Dendritic cell treated with granulocyte-macrophage colony-stimulating factor and Interleukin-4, amounts not matched to agents 40 ng/mL and 50 ng/mL, for 4 days (primary cell): ENCODE measurements at regions not wholly inside any gene's neighbourhood (a gene's known extent, or its start where the extent isn't known, plus 50 kb on each side); places are given as distances from the start of the nearest gene placed in this dataset.

Experiments
- H3K27ac Mint-ChIP-seq: one replicate; pipeline ENCODE4 v1.8.0; 2022; ENCODE audit warnings: mild to moderate bottlenecking, mixed read lengths
- H3K27me3 Mint-ChIP-seq: one replicate; pipeline ENCODE4 v1.8.0; 2022; ENCODE audit warnings: mild to moderate bottlenecking, mixed read lengths
- H3K36me3 Mint-ChIP-seq: one replicate; pipeline ENCODE4 v1.8.0; 2022; ENCODE audit warnings: low read depth, mixed read lengths
- H3K4me1 Mint-ChIP-seq: one replicate; pipeline ENCODE4 v1.8.0; 2022; ENCODE audit warnings: low read depth, mixed read lengths
- H3K4me3 Mint-ChIP-seq: one replicate; pipeline ENCODE4 v1.8.0; 2022; ENCODE audit warnings: mild to moderate bottlenecking, moderate library complexity, mixed read lengths
- H3K9me3 Mint-ChIP-seq: one replicate; pipeline ENCODE4 v1.8.0; 2022; ENCODE audit warnings: mixed read lengths
- intact Hi-C: fragments of 100-400 bp; cut with micrococcal nuclease; formaldehyde crosslinking; loops from one replicate; pipeline ENCODE4 v1.15.0; 2022

DNA sequence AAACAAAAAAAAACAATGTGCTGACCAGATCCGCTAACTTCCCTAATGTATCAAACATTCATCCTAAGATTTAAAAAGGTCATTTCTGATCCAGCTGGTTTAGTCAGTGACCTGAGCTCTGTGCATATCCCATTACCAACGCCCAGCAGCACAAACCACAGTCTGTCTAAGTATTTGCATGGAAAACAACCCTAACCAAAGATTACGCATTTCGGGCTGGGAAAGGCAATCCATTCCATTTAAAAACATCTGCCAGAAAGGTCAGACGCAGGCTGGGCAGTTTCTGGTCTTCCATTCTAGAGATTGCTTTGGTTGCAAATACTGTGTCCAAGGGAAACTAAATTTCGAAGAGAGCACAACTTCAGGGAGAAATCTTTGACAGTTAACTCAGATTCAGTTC, 234.9 kb downstream of the FLRT2 start:
- Mint-ChIP-seq H3K27me3 (no peaks in the 10 kb centered on the region), H3K4me3 (no peak overlapping the region), H3K4me1 (no peaks in the 10 kb centered on the region), H3K27ac (no peak overlapping the region), H3K36me3 (no peaks in the 10 kb centered on the region), H3K9me3 (peaks cover 18% of the 10 kb centered on the region)
- intact Hi-C loops = no loop called here

DNA sequence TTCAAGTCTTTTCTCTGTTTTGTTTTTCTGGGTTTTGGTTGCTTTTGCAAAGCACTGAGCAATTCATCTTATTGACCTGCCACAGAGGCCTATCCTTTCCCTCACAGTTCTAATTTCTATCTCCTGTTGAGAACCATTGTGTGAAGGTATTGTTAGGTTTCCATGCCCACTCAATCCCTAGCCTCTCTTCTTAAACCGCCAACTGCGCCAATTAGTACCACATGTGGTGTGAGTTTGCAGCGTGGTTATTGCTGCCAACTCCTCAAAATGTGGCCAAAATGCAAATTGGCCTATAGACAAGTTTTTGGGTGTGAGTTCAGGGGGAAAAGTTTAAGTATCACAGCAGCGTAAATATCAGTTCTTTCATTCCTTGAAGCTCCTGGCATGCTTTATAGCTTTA, 232.6 kb downstream of the FLRT2 start:
- Mint-ChIP-seq H3K4me3 (no peak overlapping the region), H3K9me3 (peaks cover 18% of the 10 kb centered on the region), H3K4me1 (no peaks in the 10 kb centered on the region), H3K36me3 (no peaks in the 10 kb centered on the region), H3K27ac (no peak overlapping the region), H3K27me3 (no peaks in the 10 kb centered on the region)
- intact Hi-C loops = no loop called here

DNA sequence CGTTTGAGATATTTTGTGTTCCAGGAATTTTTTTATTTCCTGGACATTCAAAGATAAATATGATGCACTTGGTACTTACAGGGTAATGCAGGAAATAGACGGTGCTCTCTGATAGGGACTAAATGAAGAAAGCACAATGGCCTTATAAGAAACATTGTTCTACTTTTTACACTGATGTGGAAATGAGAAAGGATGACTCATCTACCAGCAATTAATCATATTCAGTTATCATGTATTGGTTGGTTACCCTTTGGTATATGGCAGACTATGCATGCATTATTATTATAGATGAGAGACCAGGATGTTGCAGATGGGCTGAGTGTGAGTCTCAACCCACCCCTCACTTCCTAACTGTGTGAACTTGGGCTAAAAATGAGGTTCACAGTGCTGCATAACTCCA, 222.2 kb downstream of the FLRT2 start:
- no peaks in the 10 kb centered on the region for H3K27me3 Mint-ChIP-seq
- no peak overlapping the region for H3K4me3 Mint-ChIP-seq
- intact Hi-C loops = no loop called here
- peaks cover 15% of the 10 kb centered on the region for H3K9me3 Mint-ChIP-seq
- no peak overlapping the region for H3K27ac Mint-ChIP-seq
- no peaks in the 10 kb centered on the region for H3K4me1 Mint-ChIP-seq
- no peaks in the 10 kb centered on the region for H3K36me3 Mint-ChIP-seq

DNA sequence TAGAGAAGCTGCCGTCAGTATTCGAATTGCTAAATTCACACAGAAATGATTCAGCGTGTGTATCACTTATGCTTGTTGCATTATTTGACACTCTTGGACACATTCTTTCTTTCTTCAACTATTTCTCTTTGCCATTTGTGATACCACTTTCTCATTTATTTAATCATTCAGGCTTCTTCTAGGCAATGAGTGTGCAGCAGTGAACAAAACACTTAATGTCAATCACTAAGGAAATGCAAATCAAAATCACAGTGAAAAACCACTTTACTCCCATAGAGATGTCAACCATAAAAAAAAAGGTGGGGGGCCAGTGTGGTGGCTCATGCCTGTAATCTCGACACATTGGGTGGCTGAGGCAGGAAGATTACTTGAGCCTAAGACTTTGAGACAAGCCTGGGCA, 214.6 kb downstream of the FLRT2 start:
- Mint-ChIP-seq H3K4me1 (peaks cover 5% of the 10 kb centered on the region), H3K36me3 (no peaks in the 10 kb centered on the region), H3K27me3 (no peaks in the 10 kb centered on the region), H3K9me3 (peaks cover 17% of the 10 kb centered on the region), H3K27ac (no peak overlapping the region), H3K4me3 (no peak overlapping the region)
- intact Hi-C loops = no loop called here

DNA sequence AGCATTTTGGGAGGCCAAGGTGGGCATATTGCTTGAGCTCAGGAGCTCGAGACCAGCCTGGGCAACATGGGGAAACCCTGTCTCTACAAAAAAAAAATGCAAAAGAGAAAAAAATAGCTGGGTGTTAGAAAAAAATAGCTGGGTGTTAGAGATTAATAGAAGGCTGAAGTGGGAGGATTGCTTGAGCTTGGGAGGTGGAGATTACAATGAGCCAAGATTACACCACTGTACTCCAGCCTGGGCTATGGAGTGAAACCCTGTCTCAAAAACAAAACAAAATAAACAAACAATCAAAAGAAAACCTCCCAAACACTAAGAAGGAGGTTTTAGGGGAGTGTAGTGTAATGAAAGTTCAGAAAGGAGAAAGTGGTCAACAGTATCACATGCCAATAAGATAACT, 202.1 kb downstream of the FLRT2 start:
- H3K4me3 Mint-ChIP-seq = no peak overlapping the region
- H3K27me3 Mint-ChIP-seq = no peaks in the 10 kb centered on the region
- no peaks in the 10 kb centered on the region for H3K4me1 Mint-ChIP-seq
- no peak overlapping the region for H3K27ac Mint-ChIP-seq
- intact Hi-C loops = no loop called here
- no peaks in the 10 kb centered on the region for H3K36me3 Mint-ChIP-seq
- no peaks in the 10 kb centered on the region for H3K9me3 Mint-ChIP-seq

DNA sequence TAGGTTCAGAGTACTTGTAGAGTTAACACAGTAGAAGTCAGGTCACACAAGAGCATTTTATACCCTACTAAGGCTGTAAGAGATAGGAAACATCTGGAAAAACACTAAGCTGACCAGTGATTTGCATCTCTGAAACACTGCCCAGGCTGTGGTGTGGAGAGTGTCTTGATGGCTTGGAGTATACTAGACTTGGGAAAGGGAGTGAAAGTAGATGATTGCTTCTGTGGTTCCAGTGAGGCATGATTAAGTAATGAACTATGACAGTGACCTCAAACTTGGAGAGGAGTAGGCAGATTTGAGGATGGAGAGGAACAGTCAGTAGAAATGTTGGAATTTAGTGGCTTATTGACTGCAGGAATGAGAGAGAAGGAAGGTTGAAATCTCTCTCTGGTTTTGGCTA, 201.2 kb downstream of the FLRT2 start:
- Mint-ChIP-seq H3K4me1 (no peaks in the 10 kb centered on the region), H3K27ac (no peak overlapping the region), H3K9me3 (no peaks in the 10 kb centered on the region), H3K36me3 (no peaks in the 10 kb centered on the region), H3K27me3 (no peaks in the 10 kb centered on the region), H3K4me3 (no peak overlapping the region)
- intact Hi-C loops = no loop called here

DNA sequence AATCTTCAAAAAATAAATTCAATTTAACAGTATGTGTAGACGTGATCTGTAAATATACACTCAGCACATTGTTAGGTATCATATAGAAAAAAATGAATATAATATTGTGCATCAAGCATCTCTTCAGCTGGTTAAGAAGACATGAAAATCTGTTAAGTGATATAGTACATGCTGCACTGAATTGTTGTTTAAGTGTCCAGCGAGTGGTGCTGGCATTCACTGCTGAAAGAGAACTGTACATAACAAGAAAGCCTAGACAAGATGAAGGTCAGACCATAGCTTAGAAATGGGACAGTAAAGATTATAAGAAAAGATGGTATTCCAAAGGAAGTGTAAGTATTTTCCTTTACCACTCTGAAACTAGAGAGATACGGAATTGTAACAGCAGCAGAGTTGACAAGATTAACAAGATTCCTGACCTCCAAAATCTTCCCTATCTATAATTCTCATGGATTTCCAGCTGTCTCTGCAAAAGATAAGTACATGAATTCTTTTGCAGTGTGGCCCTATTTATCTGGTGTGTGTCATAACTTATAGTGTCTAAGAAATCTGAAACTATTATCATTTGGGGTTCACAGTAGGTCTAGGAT, 198.6 kb downstream of the FLRT2 start:
- no peaks in the 10 kb centered on the region for H3K36me3 Mint-ChIP-seq
- no peak overlapping the region for H3K27ac Mint-ChIP-seq
- H3K4me3 Mint-ChIP-seq = no peak overlapping the region
- no peaks in the 10 kb centered on the region for H3K9me3 Mint-ChIP-seq
- H3K27me3 Mint-ChIP-seq = no peaks in the 10 kb centered on the region
- H3K4me1 Mint-ChIP-seq = no peaks in the 10 kb centered on the region
- intact Hi-C loops = no loop called here

DNA sequence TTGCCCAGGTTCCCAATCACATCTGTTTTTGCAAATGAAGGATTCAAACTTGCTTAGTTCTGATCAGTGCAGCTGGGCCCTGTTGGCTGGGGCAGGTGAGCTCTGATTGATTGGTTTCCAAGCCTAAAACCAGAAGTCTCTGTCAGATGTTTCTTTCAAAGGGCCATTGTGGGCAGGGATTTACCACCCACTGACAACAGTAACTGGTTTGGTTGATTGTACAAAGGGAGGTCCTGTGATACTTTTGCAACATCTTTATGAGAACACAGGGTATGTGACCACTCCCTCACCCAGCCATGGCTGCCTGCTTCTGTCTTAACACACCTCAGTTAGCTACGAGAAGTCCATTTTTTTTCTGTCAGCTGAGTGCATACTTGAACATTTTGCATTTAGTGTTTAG, 184.1 kb downstream of the FLRT2 start:
- Mint-ChIP-seq H3K36me3 (no peaks in the 10 kb centered on the region), H3K27ac (no peak overlapping the region), H3K27me3 (no peaks in the 10 kb centered on the region), H3K4me1 (peaks cover 9% of the 10 kb centered on the region), H3K9me3 (peaks cover 11% of the 10 kb centered on the region), H3K4me3 (no peak overlapping the region)
- intact Hi-C loops = no loop called here

DNA sequence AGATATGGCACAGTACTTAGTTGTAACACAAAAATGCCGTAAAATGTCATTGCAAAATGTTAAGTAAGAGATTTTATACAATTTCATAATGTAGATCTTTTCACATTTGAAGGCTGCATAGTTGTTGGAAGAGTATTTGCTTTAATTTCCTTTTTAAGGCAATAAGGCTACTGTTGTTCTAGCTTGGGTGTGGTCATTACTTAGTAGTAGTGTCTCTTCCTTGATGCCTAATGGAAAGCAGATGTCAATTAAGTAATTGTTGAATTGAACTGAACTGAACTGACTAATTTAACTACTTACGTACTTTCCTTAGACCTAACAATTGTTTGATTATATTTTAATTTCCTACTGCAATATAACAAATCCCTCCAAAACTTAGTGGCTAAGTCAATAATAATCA, 181.7 kb downstream of the FLRT2 start:
- Mint-ChIP-seq H3K27me3 (no peaks in the 10 kb centered on the region), H3K4me3 (no peak overlapping the region), H3K9me3 (no peaks in the 10 kb centered on the region), H3K4me1 (peaks cover 9% of the 10 kb centered on the region), H3K27ac (no peak overlapping the region), H3K36me3 (no peaks in the 10 kb centered on the region)
- intact Hi-C loops = no loop called here
